ENCODE measurements at regions not wholly inside any gene's neighbourhood (a gene's known extent, or its start where the extent isn't known, plus 50 kb on each side); places are given as distances from the start of the nearest gene placed in this dataset.

- TF ChIP-seq ELF4 (IDR thresholded peaks at IDR 0.05) (no peak), SP1 (IDR thresholded peaks at IDR 0.05) (no peak), FOXA1 (IDR thresholded peaks at IDR 0.05) (no peak), LEF1 (IDR thresholded peaks at IDR 0.05; ENCODE audit: borderline replicate concordance) (no peak), FOXM1 (IDR thresholded peaks at IDR 0.05; ENCODE audit: borderline replicate concordance) (no peak), L3MBTL2 (conservative IDR thresholded peaks at IDR 0.05) (no peak), ARNT (IDR thresholded peaks at IDR 0.05) (no peak)
Measured at GRCh38 chr9:13759551-13759950, 480.1 kb upstream of the MPDZ start.

All from HEK293T (cell line).